ENCODE measurements at regions not wholly inside any gene's neighbourhood (a gene's known extent, or its start where the extent isn't known, plus 50 kb on each side); places are given as distances from the start of the nearest gene placed in this dataset.

DNA sequence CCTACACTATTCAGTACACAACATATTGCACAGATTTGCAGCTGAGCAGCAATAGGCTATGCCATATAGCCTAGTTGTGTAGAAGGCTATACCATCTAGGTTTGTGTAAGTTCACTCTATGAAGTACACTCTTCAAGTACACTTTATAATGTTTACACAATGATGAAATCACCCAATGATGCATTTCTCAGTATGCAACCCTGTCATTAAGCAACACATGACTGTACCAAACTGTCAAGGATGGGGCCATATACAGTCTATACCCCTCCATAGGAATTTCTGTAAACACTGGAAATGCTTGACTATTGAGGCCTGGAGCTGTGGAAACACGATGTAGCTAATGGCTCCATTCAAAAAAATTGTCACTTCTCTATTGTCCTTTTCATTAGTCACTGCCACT is 535.4 kb downstream of the EPM2A start:
- TF ChIP-seq EP300 (IDR thresholded peaks at IDR 0.05; ENCODE audit: borderline replicate concordance in 1 of 2, low read depth in 2 of 2, low read length in 2 of 2) (no peak), NANOG (IDR thresholded peaks at IDR 0.05; ENCODE audit: insufficient read depth, low read depth, low read length, poor library complexity, severe bottlenecking) (no peak), POLR2AphosphoS5 (IDR thresholded peaks at IDR 0.05; ENCODE audit: low read depth, low read length) (no peak), CTCF (IDR thresholded peaks at IDR 0.05; ENCODE audit: control extremely low read depth in 1 of 3, insufficient read depth in 1 of 3, low read depth in 1 of 3, low read length in 3 of 3) (no peak)

Measured in H1 (cell line).